ENCODE measurements at regions not wholly inside any gene's neighbourhood (a gene's known extent, or its start where the extent isn't known, plus 50 kb on each side); places are given as distances from the start of the nearest gene placed in this dataset.
"Not testable (repeated sequence)": the region's sequence is repeated elsewhere in the genome, so short reads cannot be mapped to it uniquely, and the experiment has no call there.

- no peak for DNase-seq
These were observed 504.1 kb downstream of the RPL10L start for GRCh38 chr14:46147452-46147851.

- DNase-seq: no peak
These were observed 504.6 kb downstream of the RPL10L start for GRCh38 chr14:46147024-46147423.

- no peak for DNase-seq
These were observed 511.1 kb downstream of the RPL10L start for GRCh38 chr14:46140445-46140844.

- DNase-seq: no peak
These were observed 511.9 kb downstream of the RPL10L start for GRCh38 chr14:46139649-46140048.

- DNase-seq: no peak
These were observed 513.8 kb downstream of the RPL10L start for GRCh38 chr14:46137786-46138185.

GRCh38 chr14:46136456-46136855, 515.1 kb downstream of the RPL10L start:
- no peak for DNase-seq

GRCh38 chr14:46108228-46108627, 543.4 kb downstream of the RPL10L start:
- DNase-seq: no peak

GRCh38 chr14:46100901-46101300, 550.7 kb downstream of the RPL10L start:
- DNase-seq: not testable (repeated sequence)

GRCh38 chr14:46091819-46092218, 559.8 kb downstream of the RPL10L start:
- no peak for DNase-seq

- DNase-seq: no peak
These were observed 564.0 kb downstream of the RPL10L start for GRCh38 chr14:46087604-46088003.

- DNase-seq: no peak
These were observed 577.5 kb downstream of the RPL10L start for GRCh38 chr14:46074061-46074460.

GRCh38 chr14:46063872-46064271, 587.7 kb downstream of the RPL10L start:
- DNase-seq: no peak

GRCh38 chr14:46058964-46059563, 592.5 kb downstream of the RPL10L start:
- no peak for DNase-seq

GRCh38 chr14:46057799-46058198, 593.8 kb downstream of the RPL10L start:
- DNase-seq: no peak

- no peak for DNase-seq
These were observed 597.1 kb downstream of the RPL10L start for GRCh38 chr14:46054526-46054925.

- DNase-seq: no peak
These were observed 598.4 kb downstream of the RPL10L start for GRCh38 chr14:46053221-46053620.

- DNase-seq: no peak
These were observed 599.8 kb downstream of the RPL10L start for GRCh38 chr14:46051796-46052195.

GRCh38 chr14:46048127-46048526, 603.5 kb downstream of the RPL10L start:
- DNase-seq: no peak

- DNase-seq: no peak
These were observed 615.5 kb downstream of the RPL10L start for GRCh38 chr14:46036099-46036498.

- no peak for DNase-seq
These were observed 617.3 kb downstream of the RPL10L start for GRCh38 chr14:46034305-46034704.

GRCh38 chr14:46018846-46019420, 632.6 kb downstream of the RPL10L start:
- no peak for DNase-seq

- no peak for DNase-seq
These were observed 643.2 kb downstream of the RPL10L start for GRCh38 chr14:46008348-46008747.

- DNase-seq: no peak
These were observed 653.0 kb downstream of the RPL10L start for GRCh38 chr14:45998554-45998953.

GRCh38 chr14:45990252-45990651, 661.3 kb downstream of the RPL10L start:
- no peak for DNase-seq

GRCh38 chr14:45976001-45976400, 675.6 kb downstream of the RPL10L start:
- DNase-seq: no peak

Data from CD4-positive, alpha-beta T cell treated with Interleukin-10 for 1 hour (primary cell).